Endodermal cell (in vitro differentiated cells): ENCODE measurements at regions not wholly inside any gene's neighbourhood (a gene's known extent, or its start where the extent isn't known, plus 50 kb on each side); places are given as distances from the start of the nearest gene placed in this dataset.

Experiments used
- DNase-seq: peaks from one replicate; pipeline ENCODE4 v3.0.0-alpha.2; 2017
- H3K27ac ChIP-seq: 2 replicates; pipeline ENCODE4 v1.5.1; 2013; ENCODE audit warnings: mild to moderate bottlenecking, low read depth, low read length, moderate library complexity
- H3K27me3 ChIP-seq: 2 replicates; pipeline ENCODE4 v1.6.1; 2013; ENCODE audit warnings: mild to moderate bottlenecking, low read length, moderate library complexity; ENCODE audit not compliant: insufficient read depth, control insufficient read depth, poor library complexity, severe bottlenecking
- H3K36me3 ChIP-seq: 2 replicates; pipeline ENCODE4 v1.7.0; 2013; ENCODE audit warnings: mild to moderate bottlenecking, low read length, moderate library complexity; ENCODE audit not compliant: control insufficient read depth, insufficient read depth
- H3K4me1 ChIP-seq: one replicate; pipeline ENCODE4 v1.7.0; 2013; ENCODE audit warnings: low read length; ENCODE audit not compliant: control insufficient read depth, insufficient read depth
- H3K4me3 ChIP-seq: 2 replicates; pipeline ENCODE4 v1.5.1; 2013; ENCODE audit warnings: mild to moderate bottlenecking, low read length, moderate library complexity
- H3K9ac ChIP-seq: 2 replicates; pipeline ENCODE4 v1.6.1; 2013; ENCODE audit warnings: mild to moderate bottlenecking, low read length, moderate library complexity; ENCODE audit not compliant: poor library complexity, severe bottlenecking; ENCODE audit errors: extremely low read depth
- H3K9me3 ChIP-seq: 2 replicates; pipeline ENCODE4 v1.6.1; 2013; ENCODE audit warnings: mild to moderate bottlenecking, low read length, moderate library complexity; ENCODE audit not compliant: control insufficient read depth
- H3K27ac Mint-ChIP-seq: 2 replicates; pipeline ENCODE4 v1.8.0; 2020; ENCODE audit warnings: mixed read lengths
- H3K27me3 Mint-ChIP-seq: 2 replicates; pipeline ENCODE4 v1.8.0; 2021; ENCODE audit warnings: mild to moderate bottlenecking, mixed read lengths; ENCODE audit not compliant: insufficient read depth
- H3K36me3 Mint-ChIP-seq: 2 replicates; pipeline ENCODE4 v1.8.0; 2020; ENCODE audit warnings: low read depth, mixed read lengths
- H3K4me1 Mint-ChIP-seq: 2 replicates; pipeline ENCODE4 v1.8.0; 2020; ENCODE audit warnings: mixed read lengths
- H3K4me3 Mint-ChIP-seq: 2 replicates; pipeline ENCODE4 v1.8.0; 2020; ENCODE audit warnings: mild to moderate bottlenecking, moderate library complexity, mixed read lengths
- H3K9me3 Mint-ChIP-seq: 2 replicates; pipeline ENCODE4 v1.8.0; 2020; ENCODE audit warnings: mild to moderate bottlenecking, mixed read lengths
- CTCF ChIP-seq: fragments of 200-600 bp; sonication (generic); conservative IDR thresholded peaks from 2 replicates; pipeline ENCODE4 v1.5.0; 2021; ENCODE audit warnings: antibody characterized with exemption, mild to moderate bottlenecking
- WGBS, 2 experiments: methylation state at CpG; one replicate each; pipeline versions ENCODE4 v1.1.5 to v1.1.7; 2013; ENCODE audit warnings: missing lambda C conversion rate in 2 of 2, mixed read lengths in 1 of 2; ENCODE audit not compliant: insufficient coverage in 1 of 2, insufficient read length in 1 of 2; 5-methylcytosine and 5-hydroxymethylcytosine counted together

DNA sequence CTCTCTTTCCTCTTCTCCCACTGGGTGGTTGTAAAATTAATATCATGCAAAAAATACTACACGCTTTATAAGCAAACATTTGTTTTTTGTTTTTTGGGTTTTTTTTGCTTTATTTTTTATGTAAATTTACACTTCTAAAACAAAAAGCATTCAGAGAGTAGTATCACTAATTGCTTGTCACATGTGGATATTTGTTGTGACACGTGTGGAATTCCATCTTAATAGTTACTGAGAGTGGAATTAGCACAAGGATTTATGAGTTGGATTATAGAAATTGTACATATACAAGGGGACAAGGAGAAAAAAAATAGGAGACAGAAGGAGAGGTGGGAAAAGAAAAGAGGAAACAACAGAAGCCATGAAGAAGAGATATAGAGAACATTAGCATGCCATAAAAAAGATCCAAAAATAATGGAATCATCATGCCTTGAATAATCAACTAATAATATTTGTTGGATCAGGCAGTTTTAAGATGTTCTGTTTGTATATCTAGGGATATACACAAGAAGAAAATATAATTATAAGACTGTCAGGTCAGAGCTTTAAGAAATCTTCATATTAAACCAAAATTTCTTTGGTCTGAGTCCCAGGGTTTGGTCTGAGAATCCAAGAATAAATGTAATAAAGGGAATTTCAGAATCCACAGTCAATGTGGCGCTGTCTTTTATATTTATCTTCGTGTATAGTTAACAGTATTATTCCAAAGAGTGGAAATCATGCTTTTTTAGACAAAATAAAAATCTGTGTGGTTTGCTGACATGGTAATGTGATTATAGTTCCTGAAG, 98.5 kb upstream of the INTU start:
- no peak overlapping the region for H3K27ac ChIP-seq
- Mint-ChIP-seq H3K9me3 (peaks cover 9% of the 10 kb centered on the region), H3K27ac (no peak overlapping the region), H3K4me3 (no peak overlapping the region), H3K36me3 (no peaks in the 10 kb centered on the region), H3K4me1 (peaks cover 17% of the 10 kb centered on the region), H3K27me3 (no peaks in the 10 kb centered on the region)
- H3K27me3 ChIP-seq, result no peaks in the 10 kb centered on the region
- TF ChIP-seq CTCF, result no peak
- H3K9me3 ChIP-seq, result peaks cover 15% of the 10 kb centered on the region
- H3K9ac ChIP-seq, result no peak overlapping the region
- no peak overlapping the region for H3K4me3 ChIP-seq
- no peaks in the 10 kb centered on the region for H3K4me1 ChIP-seq
- no peak for DNase-seq
- 95 to 100% methylated on average over 3 of the region's 4 CpGs for WGBS, 2 experiments
- no peaks in the 10 kb centered on the region for H3K36me3 ChIP-seq

DNA sequence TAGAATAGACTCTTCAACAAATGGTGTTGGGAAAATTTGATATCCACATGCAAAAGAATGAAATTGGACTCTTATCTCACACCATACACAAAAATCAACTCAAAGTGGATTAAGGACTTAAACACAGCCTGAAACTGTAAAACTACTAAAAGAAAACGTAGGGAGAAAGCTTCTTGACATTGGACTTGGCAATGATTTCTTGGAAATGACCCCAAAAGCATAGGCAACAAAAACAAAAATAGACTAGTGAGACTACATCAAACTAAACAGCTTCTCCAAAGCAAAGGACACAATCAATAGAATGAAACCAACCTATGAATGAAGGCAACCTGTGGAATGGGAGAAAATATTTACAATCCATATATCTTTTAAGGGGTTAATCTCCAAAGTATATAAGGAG, 94.7 kb upstream of the INTU start:
- H3K27ac ChIP-seq, result no peak overlapping the region
- H3K4me3 ChIP-seq, result no peak overlapping the region
- no peaks in the 10 kb centered on the region for H3K27me3 ChIP-seq
- WGBS, 2 experiments, result 80 to 92% methylated on average over 1 of the region's 1 CpG
- H3K9ac ChIP-seq, result no peak overlapping the region
- H3K36me3 ChIP-seq, result no peaks in the 10 kb centered on the region
- Mint-ChIP-seq H3K4me1 (peaks cover 14% of the 10 kb centered on the region), H3K9me3 (no peaks in the 10 kb centered on the region), H3K27me3 (no peaks in the 10 kb centered on the region), H3K27ac (no peak overlapping the region), H3K4me3 (no peak overlapping the region), H3K36me3 (no peaks in the 10 kb centered on the region)
- H3K9me3 ChIP-seq, result peaks cover 8% of the 10 kb centered on the region
- TF ChIP-seq CTCF, result no peak
- H3K4me1 ChIP-seq, result no peaks in the 10 kb centered on the region
- DNase-seq, result no peak

DNA sequence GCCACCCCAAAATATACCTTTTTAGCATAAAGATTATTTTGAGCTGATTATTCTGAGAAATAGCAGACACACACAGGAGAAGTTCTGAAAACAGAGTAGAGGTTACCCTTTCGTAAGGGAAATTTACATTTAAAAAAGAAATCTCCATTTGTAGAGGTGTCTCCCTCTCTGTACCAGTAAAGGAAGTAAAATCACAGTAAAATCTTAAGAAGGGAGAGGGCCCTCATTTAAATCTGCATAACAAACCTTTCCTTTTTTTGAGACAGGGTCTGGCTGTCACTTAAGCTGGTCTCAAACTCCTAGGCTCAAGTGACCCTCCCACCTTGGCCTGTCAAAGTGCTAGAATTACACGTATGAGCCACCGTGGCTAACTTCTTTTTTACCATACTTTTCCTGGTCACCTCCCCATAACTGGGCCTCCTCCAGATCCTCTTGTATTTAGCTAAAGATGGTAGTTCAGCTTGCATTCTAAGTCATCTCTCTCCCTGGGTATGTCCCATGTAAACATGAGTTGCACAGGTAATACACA, 92.2 kb upstream of the INTU start:
- Histone ChIP-seq H3K36me3 (no peaks in the 10 kb centered on the region), H3K9ac (no peak overlapping the region), H3K27me3 (no peaks in the 10 kb centered on the region), H3K4me3 (no peak overlapping the region), H3K27ac (no peak overlapping the region), H3K9me3 (peaks cover 8% of the 10 kb centered on the region), H3K4me1 (no peaks in the 10 kb centered on the region)
- TF ChIP-seq CTCF, result no peak
- WGBS, 2 experiments, result 35 to 52% methylated on average over 3 of the region's 3 CpGs
- Mint-ChIP-seq H3K27ac (no peak overlapping the region), H3K4me1 (peaks cover 10% of the 10 kb centered on the region), H3K36me3 (peaks cover 7% of the 10 kb centered on the region), H3K9me3 (peaks cover 10% of the 10 kb centered on the region), H3K4me3 (no peak overlapping the region), H3K27me3 (no peaks in the 10 kb centered on the region)
- no peak for DNase-seq
